LoVo (cell line): ENCODE measurements at regions not wholly inside any gene's neighbourhood (a gene's known extent, or its start where the extent isn't known, plus 50 kb on each side); places are given as distances from the start of the nearest gene placed in this dataset.
"Not testable (repeated sequence)": the region's sequence is repeated elsewhere in the genome, so short reads cannot be mapped to it uniquely, and the experiment has no call there.

Experiments used
- DNase-seq: peaks from one replicate; pipeline ENCODE4 v3.0.0-alpha.2; 2016; ENCODE audit warnings: low spot score

DNA sequence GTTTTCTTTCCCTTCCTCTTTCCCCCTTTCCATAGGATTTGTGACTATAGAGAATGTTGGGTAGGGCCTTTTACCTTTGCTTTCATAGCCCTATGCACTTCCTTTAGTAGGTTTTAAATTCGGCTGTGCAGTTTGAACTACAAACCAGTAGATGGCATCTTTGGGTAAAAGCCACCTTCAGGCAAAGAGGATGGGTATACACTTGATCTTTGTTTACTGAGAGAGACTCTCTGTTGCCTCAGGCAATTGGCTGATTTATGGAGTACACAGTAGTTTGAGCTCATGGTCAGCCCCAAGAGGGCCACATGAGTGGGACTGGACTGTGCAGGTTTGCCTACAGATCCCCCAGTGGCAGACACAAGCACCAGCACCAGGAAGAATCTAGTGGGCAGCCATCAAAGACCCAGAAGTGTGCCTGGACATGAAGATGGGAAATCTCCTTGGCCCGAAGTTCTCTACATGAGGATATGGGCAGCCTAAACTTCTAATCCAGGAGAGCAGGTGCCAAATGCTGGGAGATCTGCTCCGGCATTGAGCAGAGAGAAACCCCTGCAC is 1304.3 kb upstream of the DDX18 start:
- DNase-seq, result peak; percentile 15

DNA sequence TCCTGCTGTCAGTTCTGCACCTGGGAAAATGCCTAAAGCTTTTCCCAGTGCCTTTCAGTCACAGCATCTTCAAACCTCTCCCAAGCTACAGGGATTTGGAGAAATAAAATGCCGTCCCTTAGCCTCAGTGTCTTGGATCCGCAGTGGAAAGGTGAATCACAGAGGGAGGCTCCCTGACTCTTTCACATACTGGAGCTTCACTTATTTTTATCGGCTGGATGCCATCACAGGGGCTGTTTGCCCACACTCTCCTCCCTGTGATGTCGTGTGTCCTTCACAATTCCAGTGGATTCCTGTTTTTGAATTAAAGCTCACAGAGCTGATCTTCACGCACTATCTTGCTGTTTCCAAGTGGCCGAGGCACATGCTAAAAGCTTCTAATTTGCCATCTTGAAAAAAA is 1303.1 kb upstream of the DDX18 start:
- DNase-seq, result no peak

DNA sequence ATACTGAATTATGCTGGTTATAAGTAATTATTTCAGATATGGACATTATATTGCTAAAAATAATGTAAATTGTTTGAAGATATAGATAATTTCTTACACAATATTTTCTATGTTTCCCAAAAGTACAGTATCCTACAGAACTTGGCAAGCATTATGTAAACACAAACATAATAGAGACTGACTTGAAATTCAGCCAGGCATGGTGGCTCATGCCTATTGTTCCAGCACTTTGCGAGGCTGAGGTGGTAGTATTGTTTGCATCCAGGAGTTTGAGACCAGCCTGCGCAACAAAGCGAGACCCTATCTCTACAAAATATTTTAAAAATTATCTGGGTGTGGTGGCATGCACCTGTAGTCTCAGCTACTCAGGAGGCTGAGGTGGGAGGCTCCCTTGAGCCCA is 1300.5 kb upstream of the DDX18 start:
- DNase-seq, result no peak

DNA sequence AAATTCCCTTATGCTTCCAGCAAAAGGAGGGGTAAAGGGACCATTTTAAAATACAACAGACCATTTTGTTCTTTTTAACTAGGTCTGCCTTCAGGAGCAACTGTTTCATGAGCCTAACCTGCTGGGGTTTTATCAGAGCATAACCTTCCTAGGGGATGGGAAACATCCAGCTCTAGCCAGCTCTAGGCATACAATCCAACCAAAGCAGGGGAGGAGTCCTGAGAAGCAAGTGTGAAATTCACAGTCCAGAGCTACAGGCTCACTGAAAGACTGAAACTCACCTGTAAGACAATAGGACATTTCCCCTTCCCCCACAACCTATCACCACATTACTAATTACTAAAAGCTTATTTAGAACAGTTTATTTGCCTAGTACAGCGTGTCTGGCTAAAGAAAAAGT is 1296.6 kb upstream of the DDX18 start:
- no peak for DNase-seq

DNA sequence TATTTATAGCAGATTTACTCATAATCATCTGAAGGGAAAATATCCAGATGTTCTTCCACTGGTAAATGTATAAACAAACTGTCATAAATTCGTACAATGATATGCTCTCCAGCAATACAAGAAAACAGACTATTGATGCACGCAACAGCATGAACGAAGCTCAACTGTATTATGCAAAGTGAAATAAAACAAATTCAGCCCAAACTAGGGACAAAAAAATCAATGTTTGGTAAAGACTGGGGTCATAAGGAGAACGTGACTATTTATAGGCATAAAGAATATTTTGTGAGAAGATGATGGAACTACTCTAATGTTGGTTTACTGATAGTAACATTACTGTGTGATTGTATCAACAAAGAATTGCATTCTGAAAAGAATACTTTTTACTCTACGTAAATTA is 1276.7 kb upstream of the DDX18 start:
- DNase-seq, result no peak

DNA sequence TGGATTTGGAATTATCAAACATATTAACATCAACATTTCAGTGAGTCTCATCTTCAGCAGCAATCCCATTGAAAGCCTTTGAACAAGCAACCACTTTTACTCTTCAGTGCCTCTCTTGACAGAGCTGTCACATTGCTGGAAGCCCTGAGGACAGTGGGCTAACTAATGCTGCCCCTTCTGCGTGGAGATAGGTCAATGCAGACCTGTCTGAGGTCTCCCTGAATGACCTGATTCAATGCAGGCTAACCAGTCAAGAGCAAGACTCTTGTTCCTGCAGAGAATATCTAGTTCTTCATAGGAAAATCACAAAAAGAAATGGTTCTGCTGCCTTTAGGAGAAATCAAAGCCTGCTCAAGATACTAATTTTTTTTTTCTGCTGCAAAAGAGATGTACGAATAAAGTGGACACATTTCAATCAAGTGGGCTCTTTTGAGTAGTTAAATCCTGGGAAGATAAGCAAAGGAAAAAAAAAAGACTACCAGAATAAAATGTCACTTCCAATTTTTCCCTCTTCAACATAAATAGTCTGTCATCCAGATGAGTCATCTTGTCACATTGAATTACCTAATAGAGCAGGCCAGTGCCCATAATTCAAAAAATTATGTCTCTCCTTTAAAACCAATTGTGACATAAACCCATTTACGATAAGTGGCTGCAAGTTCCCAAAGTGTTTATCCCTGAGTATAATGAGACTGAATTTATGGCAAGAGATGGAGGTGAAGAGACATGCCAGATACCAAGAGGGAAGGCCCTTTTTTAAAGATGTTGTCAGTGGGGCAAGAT is 1269.0 kb upstream of the DDX18 start:
- DNase-seq, result no peak

DNA sequence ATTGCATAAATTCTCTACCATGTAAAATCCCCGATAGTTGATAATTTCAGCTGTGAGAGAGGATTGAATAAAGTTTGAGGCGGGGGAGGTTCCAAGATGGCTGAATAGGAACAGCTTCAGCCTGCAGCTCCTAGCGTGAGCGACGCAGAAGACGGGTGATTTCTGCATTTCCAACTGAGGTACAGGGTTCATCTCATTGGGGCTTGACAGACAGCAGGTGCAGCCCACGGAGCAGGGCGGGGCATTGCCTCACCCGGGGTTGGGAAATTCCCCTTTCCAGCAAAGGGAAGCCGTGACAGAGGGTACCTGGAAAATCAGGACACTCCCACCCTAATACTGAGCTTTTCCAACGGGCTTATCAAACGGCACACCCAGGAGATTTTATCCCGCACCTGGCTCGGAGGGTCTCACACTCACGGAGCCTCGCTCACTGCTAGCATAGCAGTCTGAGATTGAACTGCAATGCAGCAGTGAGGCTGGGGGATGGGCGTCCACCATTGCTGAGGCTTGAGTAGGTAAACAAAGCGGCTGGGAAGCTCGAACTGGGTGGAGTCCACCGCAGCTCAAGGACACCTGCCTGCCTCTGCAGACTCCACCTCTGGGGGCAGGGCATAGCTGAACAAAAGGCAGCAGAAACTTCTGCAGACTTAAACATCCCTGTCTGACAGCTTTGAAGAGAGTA is 1261.6 kb upstream of the DDX18 start:
- not testable (repeated sequence) for DNase-seq

DNA sequence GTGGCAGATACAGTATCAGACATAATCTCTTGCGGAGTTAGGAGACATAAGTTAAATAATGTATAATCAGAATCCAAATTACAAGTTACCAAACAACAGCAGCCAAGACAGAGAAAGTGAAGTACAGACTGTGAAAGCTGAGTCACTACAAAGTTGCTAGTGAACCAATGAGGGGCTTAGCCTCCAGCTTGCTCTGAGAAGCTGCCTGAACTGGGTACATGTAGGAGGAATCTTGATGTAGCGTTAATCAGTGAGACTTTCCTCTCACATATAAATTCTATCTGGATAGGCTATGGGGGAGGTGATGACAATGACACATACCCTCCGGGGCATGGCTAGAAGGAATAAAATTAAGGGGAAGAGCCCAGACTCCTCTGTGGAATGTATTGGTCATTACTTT is 1234.3 kb upstream of the DDX18 start:
- no peak for DNase-seq

DNA sequence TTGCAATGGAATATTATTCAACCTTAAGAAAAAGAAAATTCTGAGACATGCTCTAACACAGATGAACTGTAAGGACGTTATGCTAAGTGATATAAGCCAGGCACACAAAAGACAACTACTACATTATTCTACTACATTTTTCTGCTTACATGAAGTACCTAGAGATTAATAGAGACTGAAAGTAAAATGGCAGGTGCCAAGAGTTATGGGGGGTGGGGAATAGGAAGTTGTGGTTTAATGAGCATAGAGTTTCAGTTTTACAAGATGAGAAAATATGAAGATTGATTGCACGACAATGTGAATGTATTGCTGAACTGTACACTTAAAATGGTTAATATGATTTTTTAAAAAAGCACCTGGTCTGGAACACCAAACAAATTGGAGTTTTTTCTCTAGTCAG is 1231.6 kb upstream of the DDX18 start:
- no peak for DNase-seq

DNA sequence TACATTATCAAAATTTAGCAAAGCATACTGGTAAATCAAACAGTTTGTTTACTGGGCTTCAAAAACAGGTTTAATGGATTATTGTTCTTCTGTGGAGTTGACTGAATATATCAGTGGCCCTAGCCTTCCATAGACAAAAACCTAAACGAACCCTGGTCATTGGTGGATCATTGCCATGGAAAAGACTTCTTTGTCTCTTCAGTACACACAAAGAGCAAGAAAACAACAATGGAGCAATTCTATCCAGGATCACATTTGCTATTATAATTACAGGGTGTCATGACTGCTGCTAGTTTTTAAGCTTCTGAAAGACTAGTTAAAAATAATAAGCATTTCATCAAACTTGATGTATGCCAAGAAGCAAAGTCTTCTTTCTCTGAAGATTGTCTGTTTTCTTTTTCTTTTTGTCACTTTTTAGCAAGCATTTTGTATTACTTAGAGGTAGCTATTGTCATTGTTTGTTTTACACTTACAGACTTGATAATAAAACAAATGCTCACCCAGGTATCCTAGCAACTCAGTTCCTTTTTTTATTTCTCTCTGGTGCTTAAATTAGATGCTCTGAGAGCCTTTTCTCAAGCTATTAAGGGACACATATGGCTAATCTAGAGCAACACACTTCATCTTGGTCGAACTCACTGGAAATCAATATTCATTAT is 1228.7 kb upstream of the DDX18 start:
- no peak for DNase-seq

DNA sequence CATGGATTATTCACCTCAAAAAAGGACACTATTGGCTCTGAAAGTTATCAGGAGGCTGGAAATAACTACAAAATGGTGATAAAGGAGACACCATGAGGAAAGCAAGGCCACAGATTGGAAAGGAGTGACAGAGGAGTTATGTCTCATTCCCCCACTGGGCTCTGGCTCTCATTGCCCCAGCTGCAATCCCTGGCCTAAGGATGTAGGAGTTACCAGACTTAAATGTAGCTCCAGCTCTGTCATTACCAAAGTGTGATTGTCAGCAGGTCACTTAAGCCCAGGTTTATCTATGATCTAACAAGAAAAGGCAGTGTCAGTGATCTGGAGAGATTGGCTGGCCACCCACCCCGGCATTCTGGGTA is 1228.2 kb upstream of the DDX18 start:
- DNase-seq, result no peak
